Naive thymus-derived CD8-positive, alpha-beta T cell (primary cell): ENCODE measurements at regions not wholly inside any gene's neighbourhood (a gene's known extent, or its start where the extent isn't known, plus 50 kb on each side); places are given as distances from the start of the nearest gene placed in this dataset.
"Not testable (repeated sequence)": the region's sequence is repeated elsewhere in the genome, so short reads cannot be mapped to it uniquely, and the experiment has no call there.

Experiments
- ATAC-seq, 2 donors: fragments of 150-1000 bp; cut with Tn5 transposase in 1 of 2; sonication (Bioruptor Pico), chemical (Tn5 transposase) in 1 of 2; 1 replicate in 1 of 2; 2 replicates in 1 of 2; pipeline ENCODE4 v1.10.0; 2021; ENCODE audit warnings: mild to moderate bottlenecking in 2 of 2, moderate library complexity in 2 of 2
- POLR2A ChIA-PET: fragments of 350-600 bp; sonication (Branson Sonifier 250); formaldehyde crosslinking; loops from one replicate; lab custom pipeline; 2021; ENCODE audit warnings: antibody characterized with exemption; lab: Charles Lee
- DNase-seq, 10 donors: peaks; one replicate each; pipeline versions ENCODE4 v3.0.0 to v3.0.0-alpha.2; 2020 to 2022
- H3K27ac Mint-ChIP-seq, 10 donors: one replicate each; pipeline ENCODE4 v1.8.0; 2020 to 2022; ENCODE audit warnings: mild to moderate bottlenecking in 10 of 10, mixed read lengths in 10 of 10, moderate library complexity in 4 of 10, inconsistent platforms in 1 of 10
- H3K27me3 Mint-ChIP-seq, 5 donors: one replicate each; pipeline ENCODE4 v1.8.0; 2021 to 2022; ENCODE audit warnings: mixed read lengths in 5 of 5
- H3K36me3 Mint-ChIP-seq, 3 donors: one replicate each; pipeline ENCODE4 v1.8.0; 2020 to 2022; ENCODE audit warnings: mixed read lengths in 3 of 3, mild to moderate bottlenecking in 2 of 3, inconsistent platforms in 1 of 3
- H3K4me1 Mint-ChIP-seq, 4 donors: one replicate each; pipeline ENCODE4 v1.8.0; 2021 to 2022; ENCODE audit warnings: mixed read lengths in 4 of 4
- H3K4me3 Mint-ChIP-seq, 10 donors: one replicate each; pipeline ENCODE4 v1.8.0; 2020 to 2022; ENCODE audit warnings: mild to moderate bottlenecking in 10 of 10, mixed read lengths in 10 of 10, moderate library complexity in 6 of 10, inconsistent platforms in 1 of 10
- H3K9me3 Mint-ChIP-seq, 9 donors: one replicate each; pipeline ENCODE4 v1.8.0; 2020 to 2022; ENCODE audit warnings: mixed read lengths in 9 of 9, mild to moderate bottlenecking in 3 of 9, inconsistent platforms in 1 of 9, moderate library complexity in 1 of 9

- peaks cover 0 to 4% (median 0%) of the 10 kb centered on the region in 9 donors for H3K9me3 Mint-ChIP-seq
- H3K4me3 Mint-ChIP-seq = no peak overlapping the region
- peak overlapping the region in 2 of 10 donors; percentile 26 to 44 for H3K27ac Mint-ChIP-seq
- no peaks in the 10 kb centered on the region for H3K4me1 Mint-ChIP-seq
- H3K36me3 Mint-ChIP-seq = peaks cover 0 to 5% (median 0%) of the 10 kb centered on the region in 3 donors
- peaks cover 5 to 46% (median 24%) of the 10 kb centered on the region in 5 donors for H3K27me3 Mint-ChIP-seq
- POLR2A ChIA-PET = no interaction called here
- no peak for ATAC-seq
- DNase-seq = no peak
Observed at GRCh38 chr10:25102147-25102822, 72.5 kb upstream of the GPR158 start.

- no peak overlapping the region for H3K27ac Mint-ChIP-seq
- POLR2A ChIA-PET = no interaction called here
- no peak overlapping the region for H3K4me3 Mint-ChIP-seq
- no peaks in the 10 kb centered on the region for H3K36me3 Mint-ChIP-seq
- H3K4me1 Mint-ChIP-seq = no peaks in the 10 kb centered on the region
- DNase-seq (no peak), ATAC-seq (no peak)
- peaks cover 0 to 2% (median 0%) of the 10 kb centered on the region in 9 donors for H3K9me3 Mint-ChIP-seq
- H3K27me3 Mint-ChIP-seq = peaks cover 2 to 39% (median 20%) of the 10 kb centered on the region in 5 donors
Observed at GRCh38 chr10:25103703-25104102, 71.1 kb upstream of the GPR158 start.

GRCh38 chr10:25104441-25104840 is 70.4 kb upstream of the GPR158 start:
- H3K9me3 Mint-ChIP-seq = no peaks in the 10 kb centered on the region
- no peak overlapping the region for H3K27ac Mint-ChIP-seq
- POLR2A ChIA-PET = no interaction called here
- no peak overlapping the region for H3K4me3 Mint-ChIP-seq
- ATAC-seq (no peak), DNase-seq (no peak)
- peaks cover 4 to 39% (median 17%) of the 10 kb centered on the region in 5 donors for H3K27me3 Mint-ChIP-seq
- no peaks in the 10 kb centered on the region for H3K36me3 Mint-ChIP-seq
- no peaks in the 10 kb centered on the region for H3K4me1 Mint-ChIP-seq

DNA sequence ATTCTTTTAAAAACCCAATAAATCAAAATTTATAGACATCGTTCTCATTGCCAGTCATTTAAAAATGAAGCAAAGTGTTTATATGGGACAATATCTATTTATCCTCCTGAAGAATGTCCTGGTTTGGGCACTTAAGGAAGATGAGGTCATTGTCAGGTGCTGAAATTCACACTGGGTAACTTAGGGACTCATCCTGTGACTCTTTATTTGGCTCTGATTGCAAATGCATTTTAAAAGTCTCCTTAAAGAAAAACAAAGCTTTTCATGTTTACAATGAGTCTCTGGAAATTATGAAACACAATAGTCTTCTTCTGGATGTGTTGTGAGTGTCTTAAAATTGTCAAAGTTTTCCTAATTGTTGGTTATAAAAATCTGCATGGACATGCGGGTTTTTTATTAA is 69.5 kb upstream of the GPR158 start:
- DNase-seq (no peak), ATAC-seq (no peak)
- Mint-ChIP-seq H3K36me3 (no peaks in the 10 kb centered on the region), H3K27me3 (peaks cover 4 to 34% (median 17%) of the 10 kb centered on the region in 5 donors), H3K4me1 (no peaks in the 10 kb centered on the region), H3K27ac (no peak overlapping the region), H3K4me3 (no peak overlapping the region), H3K9me3 (no peaks in the 10 kb centered on the region)
- POLR2A ChIA-PET = no interaction called here

- ATAC-seq (no peak), DNase-seq (no peak)
- peaks cover 4 to 28% (median 14%) of the 10 kb centered on the region in 5 donors for H3K27me3 Mint-ChIP-seq
- H3K36me3 Mint-ChIP-seq = no peaks in the 10 kb centered on the region
- no peaks in the 10 kb centered on the region for H3K4me1 Mint-ChIP-seq
- H3K9me3 Mint-ChIP-seq = no peaks in the 10 kb centered on the region
- POLR2A ChIA-PET = no interaction called here
- H3K27ac Mint-ChIP-seq = no peak overlapping the region
- H3K4me3 Mint-ChIP-seq = no peak overlapping the region
Observed at GRCh38 chr10:25105743-25106260, 69.0 kb upstream of the GPR158 start.

- Mint-ChIP-seq H3K4me3 (no peak overlapping the region), H3K36me3 (no peaks in the 10 kb centered on the region), H3K4me1 (no peaks in the 10 kb centered on the region), H3K27ac (no peak overlapping the region), H3K9me3 (no peaks in the 10 kb centered on the region), H3K27me3 (peaks cover 7 to 23% (median 14%) of the 10 kb centered on the region in 5 donors)
- ATAC-seq (no peak), DNase-seq (no peak)
- POLR2A ChIA-PET = no interaction called here
Observed at GRCh38 chr10:25107756-25108155, 67.0 kb upstream of the GPR158 start.

DNA sequence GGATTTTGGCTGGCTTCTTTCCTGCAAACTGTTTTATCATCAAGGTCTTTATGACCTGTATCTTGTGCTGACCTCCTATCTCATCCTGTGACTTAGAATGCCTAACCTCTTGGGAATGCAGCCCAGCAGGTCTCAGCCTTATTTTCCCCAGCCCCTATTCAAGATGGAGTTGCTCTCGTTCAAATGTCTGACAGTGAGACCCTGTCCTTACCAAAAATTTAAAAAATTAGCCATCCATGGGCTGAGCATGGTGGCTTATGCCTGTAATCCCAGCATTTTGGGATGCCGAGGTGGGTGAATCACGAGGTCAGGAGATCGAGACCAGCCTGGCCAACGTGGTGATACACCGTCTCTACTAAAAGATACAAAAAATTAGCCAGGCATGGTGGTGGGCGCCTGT is 64.9 kb upstream of the GPR158 start:
- DNase-seq, H3K9me3 Mint-ChIP-seq, ATAC-seq, POLR2A ChIA-PET, H3K27ac Mint-ChIP-seq, H3K4me3 Mint-ChIP-seq, H3K4me1 Mint-ChIP-seq, H3K36me3 Mint-ChIP-seq: not testable (repeated sequence)
- peaks cover 17 to 38% (median 23%) of the 10 kb centered on the region in 5 donors for H3K27me3 Mint-ChIP-seq

GRCh38 chr10:25112016-25112415 is 62.8 kb upstream of the GPR158 start:
- Mint-ChIP-seq H3K27me3 (peaks cover 23 to 54% (median 29%) of the 10 kb centered on the region in 5 donors), H3K9me3 (peaks cover 0 to 2% (median 0%) of the 10 kb centered on the region in 9 donors), H3K4me1 (peaks cover 0 to 7% (median 0%) of the 10 kb centered on the region in 4 donors), H3K36me3 (no peaks in the 10 kb centered on the region), H3K27ac (peak overlapping the region in 1 of 10 donors; percentile 20), H3K4me3 (no peak overlapping the region)
- ATAC-seq = no peak
- no peak for DNase-seq
- POLR2A ChIA-PET = no interaction called here

DNA sequence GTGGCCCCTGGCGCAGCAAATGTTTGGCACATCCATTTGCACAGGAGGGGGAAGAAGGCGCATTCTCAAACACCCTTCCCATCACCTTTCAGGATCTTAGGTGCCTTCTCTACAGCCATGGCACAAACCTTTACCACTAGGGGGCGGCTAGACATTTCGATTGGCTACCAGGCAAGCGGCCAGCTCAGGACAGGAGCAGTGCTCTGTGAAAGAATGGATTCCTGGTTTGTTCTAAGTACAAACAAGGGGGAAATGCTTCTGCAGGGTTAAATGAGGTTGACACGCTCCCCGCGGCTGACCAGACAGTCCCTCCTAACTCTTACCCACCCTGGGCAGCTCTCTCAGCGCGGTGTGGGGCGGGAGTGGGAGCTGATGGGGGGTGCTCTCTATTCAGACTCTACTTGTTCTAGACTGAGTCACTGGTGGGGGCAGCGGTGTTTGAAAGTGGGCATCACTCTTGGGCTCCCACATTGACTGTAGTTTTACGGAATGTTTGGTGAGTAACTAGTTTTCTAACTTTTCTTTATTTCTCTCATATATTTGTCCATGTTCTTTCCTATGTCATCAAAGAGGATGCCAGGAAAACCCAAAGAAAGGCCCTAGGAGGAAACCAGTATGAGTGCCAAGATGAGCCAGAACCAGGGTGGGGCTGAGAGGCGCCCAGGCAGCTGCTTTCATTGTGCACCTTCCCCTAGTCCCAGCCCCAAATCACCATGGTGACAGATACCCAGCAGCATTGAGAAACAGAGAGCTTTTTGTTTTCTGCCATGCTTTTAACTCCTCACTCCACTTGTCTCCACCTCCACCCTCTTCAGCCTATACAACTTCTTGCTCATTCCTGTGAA is 61.4 kb upstream of the GPR158 start:
- POLR2A ChIA-PET = no interaction called here
- no peak overlapping the region for H3K4me3 Mint-ChIP-seq
- peak overlapping the region in 1 of 10 donors; percentile 10 for H3K27ac Mint-ChIP-seq
- peaks cover 28 to 65% (median 33%) of the 10 kb centered on the region in 5 donors for H3K27me3 Mint-ChIP-seq
- no peak for ATAC-seq
- no peaks in the 10 kb centered on the region for H3K36me3 Mint-ChIP-seq
- peaks cover 0 to 2% (median 0%) of the 10 kb centered on the region in 9 donors for H3K9me3 Mint-ChIP-seq
- H3K4me1 Mint-ChIP-seq = peaks cover 0 to 7% (median 0%) of the 10 kb centered on the region in 4 donors
- DNase-seq = peak in 4 of 10 donors; percentile 8 to 24 (median 12)

DNA sequence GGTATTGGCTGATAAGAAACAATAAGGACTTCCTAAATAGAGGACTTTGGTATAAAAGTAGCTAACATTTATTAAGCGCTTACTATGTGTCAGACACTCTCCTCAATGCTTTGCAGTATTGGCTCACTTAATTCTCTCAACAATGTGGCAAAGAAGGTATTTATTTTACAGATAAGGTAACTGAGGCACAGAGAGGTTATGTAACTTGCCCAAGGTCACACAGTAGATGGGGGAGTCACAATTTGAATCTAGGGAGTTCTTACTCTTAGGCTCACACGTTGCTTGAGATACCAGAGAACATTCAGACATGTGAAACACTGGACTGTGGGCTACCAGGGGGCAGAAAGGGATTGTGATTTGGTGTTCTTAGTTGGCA is 60.8 kb upstream of the GPR158 start:
- Mint-ChIP-seq H3K4me3 (no peak overlapping the region), H3K4me1 (peaks cover 0 to 7% (median 0%) of the 10 kb centered on the region in 4 donors), H3K27ac (no peak overlapping the region), H3K9me3 (peaks cover 0 to 2% (median 0%) of the 10 kb centered on the region in 9 donors), H3K27me3 (peaks cover 26 to 63% (median 33%) of the 10 kb centered on the region in 5 donors), H3K36me3 (no peaks in the 10 kb centered on the region)
- DNase-seq (no peak), ATAC-seq (no peak)
- POLR2A ChIA-PET = no interaction called here

DNA sequence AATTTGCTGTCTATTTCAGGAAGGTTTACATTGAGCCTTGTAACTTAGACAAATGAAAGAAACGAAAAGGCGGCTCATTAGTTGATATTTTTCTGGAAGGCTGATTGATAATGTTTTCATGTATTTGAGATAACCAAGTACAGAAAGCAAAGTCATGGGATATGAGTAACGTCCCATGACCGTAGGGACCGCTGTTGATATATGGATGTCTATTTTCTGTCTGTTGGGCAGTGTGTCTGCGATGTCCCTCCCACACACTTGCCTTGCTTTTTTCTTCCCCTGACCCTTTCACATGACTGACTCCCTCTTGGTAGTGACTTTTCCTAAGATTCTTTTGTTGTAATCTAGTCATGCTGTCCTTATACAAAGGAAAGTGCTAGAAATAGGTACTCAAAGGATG is 57.0 kb upstream of the GPR158 start:
- ATAC-seq = no peak
- peaks cover 0 to 5% (median 0%) of the 10 kb centered on the region in 9 donors for H3K9me3 Mint-ChIP-seq
- no peaks in the 10 kb centered on the region for H3K36me3 Mint-ChIP-seq

DNA sequence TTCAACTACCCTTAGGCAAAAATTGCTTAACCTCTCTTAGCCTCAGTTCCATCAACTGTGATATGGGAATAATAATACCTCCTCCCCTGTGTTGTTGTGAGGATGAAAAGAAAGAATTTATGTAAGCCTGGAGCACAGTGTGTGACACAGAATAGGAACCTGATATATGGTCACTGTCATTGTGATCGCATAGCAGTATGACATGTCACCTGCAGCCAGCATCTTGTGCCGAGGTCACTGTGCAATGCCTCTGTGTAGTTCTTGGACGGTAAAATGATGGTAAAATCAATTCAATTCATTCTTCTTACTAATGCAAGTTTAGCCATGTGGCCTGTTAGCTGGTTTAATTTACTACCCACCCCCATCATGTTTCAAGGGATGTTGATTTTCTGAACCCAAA is 54.6 kb upstream of the GPR158 start:
- Mint-ChIP-seq H3K4me1 (no peaks in the 10 kb centered on the region), H3K27ac (no peak overlapping the region), H3K4me3 (no peak overlapping the region), H3K36me3 (no peaks in the 10 kb centered on the region), H3K9me3 (peaks cover 0 to 7% (median 1%) of the 10 kb centered on the region in 9 donors), H3K27me3 (peaks cover 15 to 43% (median 16%) of the 10 kb centered on the region in 5 donors)
- ATAC-seq (no peak), DNase-seq (no peak)
- POLR2A ChIA-PET = no interaction called here

More for the DNA sequence above, 57.0 kb upstream of the GPR158 start:
- Mint-ChIP-seq H3K27ac (no peak overlapping the region), H3K27me3 (peaks cover 23 to 58% (median 29%) of the 10 kb centered on the region in 5 donors), H3K4me1 (peaks cover 0 to 7% (median 0%) of the 10 kb centered on the region in 4 donors), H3K4me3 (no peak overlapping the region)
- POLR2A ChIA-PET = no interaction called here
- no peak for DNase-seq
